GM19455 (cell line): ENCODE measurements at regions not wholly inside any gene's neighbourhood (a gene's known extent, or its start where the extent isn't known, plus 50 kb on each side); places are given as distances from the start of the nearest gene placed in this dataset.
"Not testable (repeated sequence)": the region's sequence is repeated elsewhere in the genome, so short reads cannot be mapped to it uniquely, and the experiment has no call there.

Experiments used
- ATAC-seq: cut with Tn5 transposase; IDR thresholded peaks from one replicate; pipeline ENCODE4 v1.9.1; 2021; ENCODE audit not compliant: unreplicated experiment

- peak; percentile 96 for ATAC-seq
Measured at GRCh38 chr4:111930659-111931058, 214.6 kb upstream of the FAM241A start.

- ATAC-seq, result no peak
Measured at GRCh38 chr4:111933703-111934102, 211.6 kb upstream of the FAM241A start.

- no peak for ATAC-seq
Measured at GRCh38 chr4:111934314-111934713, 210.9 kb upstream of the FAM241A start.

- peak; percentile 90 for ATAC-seq
Measured at GRCh38 chr4:111937368-111937767, 207.9 kb upstream of the FAM241A start.

- no peak for ATAC-seq
Measured at GRCh38 chr4:111941957-111942356, 203.3 kb upstream of the FAM241A start.

- ATAC-seq, result peak; percentile 81
Measured at GRCh38 chr4:111943796-111944203, 201.5 kb upstream of the FAM241A start.

- no peak for ATAC-seq
Measured at GRCh38 chr4:111945014-111945413, 200.2 kb upstream of the FAM241A start.

- no peak for ATAC-seq
Measured at GRCh38 chr4:111946800-111947199, 198.5 kb upstream of the FAM241A start.

GRCh38 chr4:111952688-111953087, 192.6 kb upstream of the FAM241A start:
- ATAC-seq, result no peak

GRCh38 chr4:111954550-111954949, 190.7 kb upstream of the FAM241A start:
- no peak for ATAC-seq

GRCh38 chr4:111955001-111955400, 190.3 kb upstream of the FAM241A start:
- no peak for ATAC-seq

GRCh38 chr4:111957116-111957515, 188.1 kb upstream of the FAM241A start:
- no peak for ATAC-seq

GRCh38 chr4:111957997-111958396, 187.3 kb upstream of the FAM241A start:
- no peak for ATAC-seq

GRCh38 chr4:111959222-111959621, 186.0 kb upstream of the FAM241A start:
- no peak for ATAC-seq

GRCh38 chr4:111960241-111960667, 185.0 kb upstream of the FAM241A start:
- ATAC-seq, result peak; percentile 86

GRCh38 chr4:111961026-111961425, 184.2 kb upstream of the FAM241A start:
- not testable (repeated sequence) for ATAC-seq

- no peak for ATAC-seq
Measured at GRCh38 chr4:111961809-111962208, 183.4 kb upstream of the FAM241A start.

- no peak for ATAC-seq
Measured at GRCh38 chr4:111963158-111963700, 182.0 kb upstream of the FAM241A start.

- ATAC-seq, result no peak
Measured at GRCh38 chr4:111977419-111977965, 167.8 kb upstream of the FAM241A start.

- no peak for ATAC-seq
Measured at GRCh38 chr4:111979921-111980320, 165.3 kb upstream of the FAM241A start.

GRCh38 chr4:111982089-111982488, 163.2 kb upstream of the FAM241A start:
- ATAC-seq, result no peak

GRCh38 chr4:111984169-111984819, 161.0 kb upstream of the FAM241A start:
- no peak for ATAC-seq

- ATAC-seq, result no peak
Measured at GRCh38 chr4:111985426-111985825, 159.8 kb upstream of the FAM241A start.
